GDM1 (cell line): ENCODE measurements at regions not wholly inside any gene's neighbourhood (a gene's known extent, or its start where the extent isn't known, plus 50 kb on each side); places are given as distances from the start of the nearest gene placed in this dataset.

Source experiments
- DNase-seq: peaks from one replicate; lab custom pipeline; 2025; lab: John Stamatoyannopoulos, UW

GRCh38 chr19:30783936-30784335 lies 411.8 kb downstream of the ZNF536 start:
- no peak for DNase-seq

- DNase-seq: no peak
These were observed 411.0 kb downstream of the ZNF536 start for GRCh38 chr19:30783212-30783611.

- no peak for DNase-seq
These were observed 409.3 kb downstream of the ZNF536 start for GRCh38 chr19:30781519-30781918.

- DNase-seq: no peak
These were observed 408.9 kb downstream of the ZNF536 start for GRCh38 chr19:30781047-30781446.

DNA sequence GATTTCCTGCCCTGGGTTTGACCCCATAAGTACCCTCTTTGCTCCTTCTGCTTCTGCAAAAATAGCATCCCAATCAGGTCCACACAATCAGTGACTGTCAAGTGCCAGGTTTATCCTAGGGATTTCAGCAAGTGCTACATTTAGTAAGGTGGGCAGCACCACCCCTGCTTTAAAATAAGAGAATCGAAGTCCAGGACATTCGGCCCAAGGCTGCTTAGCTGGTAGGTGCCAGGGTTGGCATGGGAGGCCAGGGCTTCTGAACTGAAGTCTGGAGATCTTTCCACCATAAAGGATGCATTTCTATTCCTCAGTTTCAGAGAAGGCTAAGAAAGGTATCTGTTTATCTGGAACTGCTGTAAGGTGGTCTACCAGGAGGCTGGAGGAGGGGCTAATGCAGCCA lies 408.3 kb downstream of the ZNF536 start:
- no peak for DNase-seq

- no peak for DNase-seq
These were observed 407.8 kb downstream of the ZNF536 start for GRCh38 chr19:30780032-30780431.

- no peak for DNase-seq
These were observed 407.0 kb downstream of the ZNF536 start for GRCh38 chr19:30778961-30779715.

- no peak for DNase-seq
These were observed 405.9 kb downstream of the ZNF536 start for GRCh38 chr19:30778061-30778460.

GRCh38 chr19:30775956-30776355 lies 403.8 kb downstream of the ZNF536 start:
- DNase-seq: no peak

DNA sequence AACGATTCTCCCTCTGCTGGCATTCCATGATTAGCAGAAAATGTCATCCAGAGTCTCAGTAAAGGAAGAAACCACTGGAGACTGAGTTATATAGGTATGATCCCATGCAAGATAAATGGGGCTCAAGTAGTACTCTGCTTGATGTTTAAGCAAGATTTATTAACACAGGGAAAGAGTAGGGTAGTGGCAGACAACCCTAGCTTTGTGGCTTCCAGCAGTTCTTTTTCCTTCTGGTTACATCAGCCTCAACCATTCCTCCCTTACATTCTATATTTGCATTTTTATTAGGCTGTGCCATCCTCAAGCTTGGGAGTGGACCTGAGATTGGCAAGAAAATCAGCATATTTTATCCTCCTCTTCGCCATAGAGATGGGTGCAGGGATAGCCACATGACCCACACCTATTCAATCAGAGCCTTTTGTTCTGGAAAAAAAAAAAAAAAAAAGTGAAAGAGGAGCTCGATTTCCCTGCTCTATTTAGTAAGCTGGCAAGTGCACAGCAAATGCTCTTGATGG lies 402.1 kb downstream of the ZNF536 start:
- DNase-seq: no peak

DNA sequence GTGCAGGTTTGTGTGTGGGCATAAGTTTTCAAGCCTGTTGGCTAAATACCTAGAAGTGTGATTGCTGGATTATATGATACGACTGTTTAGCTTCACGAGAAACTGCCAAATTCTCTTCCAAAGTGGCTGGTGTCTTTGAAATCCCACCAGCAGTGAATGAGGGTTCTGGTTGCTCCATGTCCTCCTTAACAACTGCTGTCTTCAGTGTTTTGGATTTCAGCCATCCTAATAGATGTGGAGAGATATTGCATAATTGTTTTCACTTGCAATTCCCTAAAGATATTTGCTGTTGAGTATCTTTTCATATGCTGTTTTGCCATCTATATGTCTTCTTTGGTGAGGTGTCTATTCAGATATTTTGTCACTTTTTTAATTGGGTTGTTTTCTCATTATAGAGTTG lies 390.5 kb downstream of the ZNF536 start:
- DNase-seq: no peak

DNA sequence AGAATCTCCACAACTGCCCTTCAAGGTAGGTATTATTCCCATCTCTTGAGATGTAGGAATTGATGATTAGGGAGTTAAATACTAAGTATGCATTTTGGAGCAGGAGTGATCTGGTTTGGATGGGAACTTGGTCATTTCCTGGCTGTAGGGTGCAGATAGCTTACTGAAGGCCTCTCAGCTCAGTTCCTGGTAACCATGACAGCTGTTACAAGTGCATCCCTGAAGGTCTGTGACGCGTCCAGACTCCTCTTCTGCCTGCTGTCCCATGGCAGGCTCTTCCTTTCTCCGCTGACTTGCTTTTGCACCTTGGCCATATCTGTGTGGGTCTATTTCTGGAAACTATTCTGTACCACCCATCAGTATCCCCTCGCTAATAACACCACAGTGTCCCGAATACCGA lies 387.8 kb downstream of the ZNF536 start:
- DNase-seq: no peak

DNA sequence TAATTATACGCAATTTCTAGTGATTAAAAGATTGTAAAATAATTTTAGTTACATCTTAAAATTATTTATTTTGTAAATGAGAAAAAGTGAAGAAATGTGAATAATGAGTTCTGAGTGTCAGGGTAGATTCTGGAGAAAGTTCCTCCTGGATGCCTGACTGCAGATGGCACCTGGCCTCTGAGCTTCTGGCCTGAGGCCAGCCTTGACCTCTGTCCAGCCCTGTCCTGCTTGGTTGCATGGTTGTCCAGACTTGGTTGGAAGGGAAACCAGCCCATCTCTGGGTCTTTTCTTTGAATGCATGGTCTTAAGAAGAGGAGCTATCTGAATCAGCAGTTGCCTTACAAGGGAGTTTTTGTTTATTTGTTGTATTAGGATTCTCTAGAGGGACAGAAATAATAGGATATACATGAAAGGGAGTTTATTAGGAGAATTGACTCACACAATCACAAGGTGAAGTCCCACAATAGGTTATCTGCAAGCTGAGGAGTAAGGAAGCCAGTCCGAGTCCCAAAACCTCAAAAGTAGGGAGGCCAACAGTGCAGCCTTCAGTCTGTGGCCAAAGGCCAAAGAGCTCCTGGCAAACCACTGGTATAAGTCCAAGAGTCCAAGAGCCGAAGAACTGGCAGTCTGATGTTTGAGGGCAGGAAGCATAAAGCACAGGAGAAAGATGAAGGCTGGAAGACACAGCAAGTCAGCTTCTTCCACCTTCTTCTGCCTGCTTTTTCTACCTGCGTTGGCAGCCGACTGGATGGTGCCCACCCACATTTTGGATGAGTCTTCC lies 385.8 kb downstream of the ZNF536 start:
- no peak for DNase-seq

DNA sequence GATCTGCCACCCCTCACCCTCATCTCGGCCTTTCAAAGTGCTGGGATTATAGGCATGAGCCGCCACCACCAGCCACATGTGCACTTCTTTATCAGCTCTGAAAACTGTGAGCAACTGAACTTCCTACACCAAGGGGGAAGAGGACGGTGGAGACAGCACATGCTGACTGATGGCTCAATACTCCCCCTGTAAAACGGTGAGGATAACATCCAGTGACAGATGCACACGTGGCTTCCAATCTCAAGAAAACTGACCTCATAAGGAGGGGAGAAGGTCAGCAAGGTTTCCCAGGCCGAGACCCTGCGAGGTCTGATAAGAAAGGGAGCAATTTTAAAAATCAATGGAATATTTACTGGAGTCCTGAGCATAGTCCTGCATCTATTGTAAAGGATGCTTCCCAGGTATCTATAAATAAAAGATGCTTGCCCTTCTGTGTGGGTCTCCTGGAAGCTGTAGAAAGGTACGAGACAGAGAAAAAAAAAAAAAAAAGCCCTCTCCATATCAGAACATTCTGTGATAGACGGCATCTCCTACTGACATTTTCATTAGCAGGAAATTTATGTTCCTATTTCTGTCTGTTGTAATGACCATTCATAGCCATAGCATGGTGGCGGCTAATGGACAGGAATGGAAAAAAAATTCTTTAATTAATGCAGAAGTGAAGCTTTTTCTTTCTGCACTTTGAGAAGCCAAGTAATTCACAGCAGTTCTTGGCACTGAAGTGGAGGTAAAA lies 385.1 kb downstream of the ZNF536 start:
- no peak for DNase-seq

- no peak for DNase-seq
These were observed 383.4 kb downstream of the ZNF536 start for GRCh38 chr19:30755581-30755980.

- no peak for DNase-seq
These were observed 382.0 kb downstream of the ZNF536 start for GRCh38 chr19:30754162-30754561.

GRCh38 chr19:30752876-30753275 lies 380.7 kb downstream of the ZNF536 start:
- no peak for DNase-seq

- DNase-seq: no peak
These were observed 380.0 kb downstream of the ZNF536 start for GRCh38 chr19:30752201-30752600.

DNA sequence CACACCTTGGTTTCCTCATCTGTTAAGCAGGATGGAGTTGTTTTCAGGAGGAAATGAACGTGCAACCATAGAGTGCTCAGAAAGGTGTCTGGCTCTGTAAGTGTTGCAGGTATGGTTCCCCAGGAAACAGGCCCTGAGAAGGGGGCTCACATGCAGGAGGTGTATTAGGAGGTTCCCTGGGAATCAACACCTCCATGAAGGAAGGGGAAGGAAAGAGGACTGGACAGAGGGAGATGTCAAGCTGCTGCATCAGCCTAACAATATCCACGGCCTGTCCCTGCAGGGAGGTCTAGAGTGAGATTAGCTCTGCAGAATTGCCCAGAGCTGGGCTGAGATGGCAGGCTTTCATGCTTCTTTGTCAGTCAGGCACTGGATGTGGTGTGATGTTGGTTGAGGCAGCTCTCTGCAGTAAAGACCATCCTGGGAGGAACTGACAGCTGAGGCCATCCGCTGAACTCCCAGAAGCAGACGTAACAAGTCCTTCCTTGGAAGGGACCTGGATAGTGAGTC lies 373.3 kb downstream of the ZNF536 start:
- no peak for DNase-seq

- no peak for DNase-seq
These were observed 372.7 kb downstream of the ZNF536 start for GRCh38 chr19:30744741-30745475.

- no peak for DNase-seq
These were observed 371.5 kb downstream of the ZNF536 start for GRCh38 chr19:30743702-30744101.

GRCh38 chr19:30743011-30743410 lies 370.8 kb downstream of the ZNF536 start:
- DNase-seq: no peak
